ENCODE measurements at regions not wholly inside any gene's neighbourhood (a gene's known extent, or its start where the extent isn't known, plus 50 kb on each side); places are given as distances from the start of the nearest gene placed in this dataset.

DNA sequence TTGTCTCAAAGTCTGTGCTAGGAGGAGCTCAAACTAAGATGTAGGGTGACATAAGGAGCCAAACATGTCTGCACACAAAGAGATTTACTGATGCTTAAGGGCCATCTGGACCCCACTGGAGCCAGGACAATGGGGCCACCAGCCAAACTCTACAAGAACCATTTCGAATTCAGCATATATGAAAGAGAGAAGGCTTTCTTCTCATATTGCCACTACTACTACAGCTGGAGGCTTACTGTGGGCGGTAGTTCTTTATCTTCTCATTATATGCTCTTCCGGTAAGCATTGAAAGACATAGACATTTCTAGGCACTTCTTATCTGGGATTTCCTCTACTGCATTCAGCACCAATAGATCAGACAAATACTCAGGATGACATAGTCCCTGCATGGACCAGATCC is 404.4 kb upstream of the PROK2 start:
- H3K4me1 Mint-ChIP-seq: peaks cover 15% of the 10 kb centered on the region
- intact Hi-C loops (cut with micrococcal nuclease): no loop called here
- no peak overlapping the region for H3K27ac Mint-ChIP-seq

DNA sequence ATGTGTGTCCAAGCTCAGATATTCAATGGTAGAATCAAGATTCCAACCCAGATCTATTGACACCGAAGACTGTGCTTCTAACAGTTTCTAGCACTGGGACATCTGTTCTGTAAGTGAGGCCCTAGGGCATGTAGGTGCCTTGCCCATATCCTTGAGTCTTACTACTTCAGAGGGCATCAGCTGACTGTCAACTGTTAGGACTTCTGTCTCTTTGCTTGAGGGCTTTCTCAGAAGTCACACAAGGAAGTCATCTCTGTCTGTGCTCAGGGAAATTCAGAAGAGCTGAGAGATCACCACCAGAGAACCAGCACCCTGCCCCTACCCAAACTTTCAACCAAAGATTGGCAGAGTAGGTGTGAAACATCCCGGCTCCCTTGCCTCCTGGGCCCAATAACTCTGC is 403.6 kb upstream of the PROK2 start:
- Histone ChIP-seq H3K27ac (ENCODE audit: low read depth in 1 of 2, low read length in 2 of 2) (no peak overlapping the region), H4K20me1 (ENCODE audit: insufficient read depth, low read length) (no peaks in the 10 kb centered on the region), H3K4me3 (replicated peaks in 1 of 3; ENCODE audit: low read depth in 2 of 3, low read length in 3 of 3) (no peak overlapping the region), H3K79me2 (ENCODE audit: insufficient read depth, low read length) (no peaks in the 10 kb centered on the region), H3K9me3 (replicated peaks in 1 of 2; ENCODE audit: control insufficient read depth in 1 of 2, insufficient read depth in 1 of 2, low read length in 2 of 2) (peaks cover 0 to 3% of the 10 kb centered on the region in 2 donors), H3K4me1 (ENCODE audit: control insufficient read depth in 1 of 2, insufficient read depth in 2 of 2, low read length in 2 of 2) (peaks cover 13 to 14% of the 10 kb centered on the region in 2 donors), H2AFZ (ENCODE audit: insufficient read depth, low read depth, low read length, poor library complexity, severe bottlenecking) (no peak overlapping the region), H3K9ac (ENCODE audit: insufficient read depth, low read length, poor library complexity, severe bottlenecking) (no peak overlapping the region), H3K27me3 (ENCODE audit: control insufficient read depth in 2 of 2, insufficient read depth in 2 of 2, low read length in 2 of 2) (no peaks in the 10 kb centered on the region), H3K36me3 (replicated peaks in 1 of 2; ENCODE audit: control insufficient read depth in 1 of 2, insufficient read depth in 2 of 2, low read length in 2 of 2) (no peaks in the 10 kb centered on the region), H3K4me2 (replicated peaks; ENCODE audit: extremely low read depth, low read length, poor library complexity, severe bottlenecking) (no peak overlapping the region)
- H3K27me3 Mint-ChIP-seq (ENCODE audit: low read depth in 3 of 3): peaks cover 2 to 3% (median 3%) of the 10 kb centered on the region in 3 donors
- H3K4me3 Mint-ChIP-seq: no peak overlapping the region
- H3K27ac Mint-ChIP-seq: peak overlapping the region in 1 of 7 donors; percentile 25
- peaks cover 0 to 4% (median under 1%) of the 10 kb centered on the region in 7 donors for H3K9me3 Mint-ChIP-seq
- TF ChIP-seq, protein P1, sequence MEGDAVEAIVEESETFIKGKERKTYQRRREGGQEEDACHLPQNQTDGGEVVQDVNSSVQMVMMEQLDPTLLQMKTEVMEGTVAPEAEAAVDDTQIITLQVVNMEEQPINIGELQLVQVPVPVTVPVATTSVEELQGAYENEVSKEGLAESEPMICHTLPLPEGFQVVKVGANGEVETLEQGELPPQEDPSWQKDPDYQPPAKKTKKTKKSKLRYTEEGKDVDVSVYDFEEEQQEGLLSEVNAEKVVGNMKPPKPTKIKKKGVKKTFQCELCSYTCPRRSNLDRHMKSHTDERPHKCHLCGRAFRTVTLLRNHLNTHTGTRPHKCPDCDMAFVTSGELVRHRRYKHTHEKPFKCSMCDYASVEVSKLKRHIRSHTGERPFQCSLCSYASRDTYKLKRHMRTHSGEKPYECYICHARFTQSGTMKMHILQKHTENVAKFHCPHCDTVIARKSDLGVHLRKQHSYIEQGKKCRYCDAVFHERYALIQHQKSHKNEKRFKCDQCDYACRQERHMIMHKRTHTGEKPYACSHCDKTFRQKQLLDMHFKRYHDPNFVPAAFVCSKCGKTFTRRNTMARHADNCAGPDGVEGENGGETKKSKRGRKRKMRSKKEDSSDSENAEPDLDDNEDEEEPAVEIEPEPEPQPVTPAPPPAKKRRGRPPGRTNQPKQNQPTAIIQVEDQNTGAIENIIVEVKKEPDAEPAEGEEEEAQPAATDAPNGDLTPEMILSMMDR (IDR thresholded peaks at IDR 0.05): no peak
- no peaks in the 10 kb centered on the region for H3K36me3 Mint-ChIP-seq
- no peak for DNase-seq
- WGBS (ENCODE audit: insufficient coverage): 100% methylated on average over 1 of the region's 2 CpGs
- peaks cover 15% of the 10 kb centered on the region for H3K4me1 Mint-ChIP-seq
- intact Hi-C loops (cut with micrococcal nuclease): no loop called here

More for the DNA sequence above, 404.4 kb upstream of the PROK2 start:
- Histone ChIP-seq H3K4me1 (ENCODE audit: control insufficient read depth in 1 of 2, insufficient read depth in 2 of 2, low read length in 2 of 2) (peaks cover 13 to 14% of the 10 kb centered on the region in 2 donors), H3K27me3 (ENCODE audit: control insufficient read depth in 2 of 2, insufficient read depth in 2 of 2, low read length in 2 of 2) (no peaks in the 10 kb centered on the region), H3K27ac (ENCODE audit: low read depth in 1 of 2, low read length in 2 of 2) (no peak overlapping the region), H2AFZ (ENCODE audit: insufficient read depth, low read depth, low read length, poor library complexity, severe bottlenecking) (no peak overlapping the region), H3K4me3 (replicated peaks in 1 of 3; ENCODE audit: low read depth in 2 of 3, low read length in 3 of 3) (no peak overlapping the region), H3K4me2 (replicated peaks; ENCODE audit: extremely low read depth, low read length, poor library complexity, severe bottlenecking) (no peak overlapping the region), H3K36me3 (replicated peaks in 1 of 2; ENCODE audit: control insufficient read depth in 1 of 2, insufficient read depth in 2 of 2, low read length in 2 of 2) (no peaks in the 10 kb centered on the region), H4K20me1 (ENCODE audit: insufficient read depth, low read length) (no peaks in the 10 kb centered on the region), H3K9me3 (replicated peaks in 1 of 2; ENCODE audit: control insufficient read depth in 1 of 2, insufficient read depth in 1 of 2, low read length in 2 of 2) (peaks cover 0 to 3% of the 10 kb centered on the region in 2 donors), H3K9ac (ENCODE audit: insufficient read depth, low read length, poor library complexity, severe bottlenecking) (no peak overlapping the region), H3K79me2 (ENCODE audit: insufficient read depth, low read length) (no peaks in the 10 kb centered on the region)
- Mint-ChIP-seq H3K36me3 (no peaks in the 10 kb centered on the region), H3K27me3 (ENCODE audit: low read depth in 3 of 3) (peaks cover 2 to 3% (median 2%) of the 10 kb centered on the region in 3 donors), H3K9me3 (peaks cover 0 to 4% (median 0%) of the 10 kb centered on the region in 7 donors), H3K4me3 (no peak overlapping the region)
- WGBS (ENCODE audit: insufficient coverage): 94% methylated on average over 2 of the region's 3 CpGs
- TF ChIP-seq, protein P1 (IDR thresholded peaks at IDR 0.05): no peak
- no peak for DNase-seq
